SU-DHL-6 (cell line): ENCODE measurements at regions not wholly inside any gene's neighbourhood (a gene's known extent, or its start where the extent isn't known, plus 50 kb on each side); places are given as distances from the start of the nearest gene placed in this dataset.

Source experiments
- H2AFZ ChIP-seq: fragments of 200-600 bp; sonication (generic); 2 replicates; pipeline ENCODE4 v1.6.1; 2014; ENCODE audit warnings: low read depth, mild to moderate bottlenecking, moderate library complexity, mixed read lengths, antibody characterized with exemption, low read length; ENCODE audit not compliant: severe bottlenecking
- H3F3A ChIP-seq: fragments of 200-600 bp; shearing (Covaris generic); 2 replicates; pipeline ENCODE4 v1.6.0; 2016; ENCODE audit warnings: antibody characterized with exemption, mild to moderate bottlenecking; ENCODE audit not compliant: insufficient read depth
- H3K27ac ChIP-seq: fragments of 200-600 bp; sonication (generic); 2 replicates; pipeline ENCODE4 v1.5.1; 2016; ENCODE audit warnings: low read depth, mild to moderate bottlenecking, low read length, moderate library complexity, mixed read lengths
- H3K27me3 ChIP-seq: fragments of 200-600 bp; sonication (generic), shearing (Covaris generic); 2 replicates; pipeline ENCODE4 v1.6.0; 2014; ENCODE audit warnings: mild to moderate bottlenecking, low read length
- H3K36me3 ChIP-seq: fragments of 200-600 bp; sonication (generic); 2 replicates; pipeline ENCODE4 v1.6.1; 2014; ENCODE audit warnings: mild to moderate bottlenecking, low read length, mixed read lengths
- H3K4me2 ChIP-seq: fragments of 300-600, 200-600 bp; shearing (Covaris generic), sonication (generic); 2 replicates; pipeline ENCODE4 v1.6.0; 2014; ENCODE audit warnings: low read length, low read depth, mild to moderate bottlenecking; ENCODE audit not compliant: poor library complexity, severe bottlenecking
- H3K4me3 ChIP-seq: fragments of 200-600 bp; sonication (generic); 2 replicates; pipeline ENCODE4 v1.5.1; 2014; ENCODE audit warnings: antibody characterized with exemption, low read length, mild to moderate bottlenecking, mixed read lengths; ENCODE audit not compliant: insufficient read depth, poor library complexity, severe bottlenecking
- H3K79me2 ChIP-seq: fragments of 200-600 bp; sonication (generic); 2 replicates; pipeline ENCODE4 v1.6.1; 2014; ENCODE audit warnings: mild to moderate bottlenecking, low read length, moderate library complexity; ENCODE audit not compliant: insufficient read depth
- H3K9ac ChIP-seq: fragments of 200-600 bp; sonication (generic); 2 replicates; pipeline ENCODE4 v1.7.0; 2014; ENCODE audit warnings: mild to moderate bottlenecking, low read length
- H3K9me2 ChIP-seq: fragments of 200-600 bp; sonication (generic); replicated peaks from 2 replicates; pipeline ENCODE4 v1.6.1; 2014; ENCODE audit warnings: low read length; ENCODE audit not compliant: insufficient read depth
- H3K9me3 ChIP-seq: fragments of 200-600 bp; sonication (generic); 2 replicates; pipeline ENCODE4 v1.6.1; 2014; ENCODE audit warnings: low read length, mixed read lengths; ENCODE audit not compliant: insufficient read depth
- H4K20me1 ChIP-seq: fragments of 200-600 bp; sonication (generic); 2 replicates; pipeline ENCODE4 v1.6.1; 2014; ENCODE audit warnings: low read depth, mild to moderate bottlenecking, antibody characterized with exemption, low read length, moderate library complexity, mixed read lengths
- EZH2phosphoT487 ChIP-seq: fragments of 200-600 bp; sonication (generic), shearing (Covaris generic); conservative IDR thresholded peaks from 2 replicates; pipeline ENCODE4 v1.6.1; 2018; ENCODE audit warnings: mild to moderate bottlenecking, antibody characterized with exemption, low read length, moderate library complexity, mixed read lengths
- TF ChIP-seq, protein P1 (sequence below): fragments of 200-600 bp; sonication (generic); IDR thresholded peaks from one replicate; pipeline ENCODE4 v1.5.1; 2017; ENCODE audit warnings: antibody characterized with exemption, mild to moderate bottlenecking, low read length, moderate library complexity; ENCODE audit not compliant: insufficient read depth, poor library complexity, severe bottlenecking

DNA sequence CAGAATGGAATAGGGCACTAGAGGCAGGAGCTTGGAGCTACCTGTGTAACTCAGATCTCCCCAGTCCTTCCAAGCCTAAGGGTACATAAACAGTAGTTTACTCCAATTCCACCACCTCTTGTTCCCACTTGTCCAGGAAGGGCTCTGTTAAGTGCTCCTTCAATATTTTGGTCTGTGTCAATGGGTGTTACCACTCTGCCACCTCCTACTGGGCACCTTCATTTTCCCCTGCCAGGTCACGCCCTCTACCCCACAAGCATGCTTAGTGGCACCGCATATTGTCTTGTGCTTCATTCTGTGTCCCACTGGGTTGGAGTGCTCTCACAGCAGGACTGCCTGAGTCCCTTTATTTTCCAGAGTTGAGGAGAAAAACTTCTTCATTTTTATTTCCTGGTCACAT, 459.8 kb downstream of the ARHGEF28 start:
- H3K79me2 ChIP-seq: no peaks in the 10 kb centered on the region
- no peak overlapping the region for H2AFZ ChIP-seq
- H4K20me1 ChIP-seq: no peaks in the 10 kb centered on the region
- H3K27ac ChIP-seq: no peak overlapping the region
- no peaks in the 10 kb centered on the region for H3F3A ChIP-seq
- TF ChIP-seq, protein P1, sequence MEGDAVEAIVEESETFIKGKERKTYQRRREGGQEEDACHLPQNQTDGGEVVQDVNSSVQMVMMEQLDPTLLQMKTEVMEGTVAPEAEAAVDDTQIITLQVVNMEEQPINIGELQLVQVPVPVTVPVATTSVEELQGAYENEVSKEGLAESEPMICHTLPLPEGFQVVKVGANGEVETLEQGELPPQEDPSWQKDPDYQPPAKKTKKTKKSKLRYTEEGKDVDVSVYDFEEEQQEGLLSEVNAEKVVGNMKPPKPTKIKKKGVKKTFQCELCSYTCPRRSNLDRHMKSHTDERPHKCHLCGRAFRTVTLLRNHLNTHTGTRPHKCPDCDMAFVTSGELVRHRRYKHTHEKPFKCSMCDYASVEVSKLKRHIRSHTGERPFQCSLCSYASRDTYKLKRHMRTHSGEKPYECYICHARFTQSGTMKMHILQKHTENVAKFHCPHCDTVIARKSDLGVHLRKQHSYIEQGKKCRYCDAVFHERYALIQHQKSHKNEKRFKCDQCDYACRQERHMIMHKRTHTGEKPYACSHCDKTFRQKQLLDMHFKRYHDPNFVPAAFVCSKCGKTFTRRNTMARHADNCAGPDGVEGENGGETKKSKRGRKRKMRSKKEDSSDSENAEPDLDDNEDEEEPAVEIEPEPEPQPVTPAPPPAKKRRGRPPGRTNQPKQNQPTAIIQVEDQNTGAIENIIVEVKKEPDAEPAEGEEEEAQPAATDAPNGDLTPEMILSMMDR: no peak
- TF ChIP-seq EZH2phosphoT487: no peak
- H3K4me2 ChIP-seq: no peak overlapping the region
- H3K9ac ChIP-seq: no peak overlapping the region
- no peaks in the 10 kb centered on the region for H3K9me2 ChIP-seq
- H3K27me3 ChIP-seq: no peaks in the 10 kb centered on the region
- no peak overlapping the region for H3K4me3 ChIP-seq
- H3K9me3 ChIP-seq: no peaks in the 10 kb centered on the region
- H3K36me3 ChIP-seq: no peaks in the 10 kb centered on the region

DNA sequence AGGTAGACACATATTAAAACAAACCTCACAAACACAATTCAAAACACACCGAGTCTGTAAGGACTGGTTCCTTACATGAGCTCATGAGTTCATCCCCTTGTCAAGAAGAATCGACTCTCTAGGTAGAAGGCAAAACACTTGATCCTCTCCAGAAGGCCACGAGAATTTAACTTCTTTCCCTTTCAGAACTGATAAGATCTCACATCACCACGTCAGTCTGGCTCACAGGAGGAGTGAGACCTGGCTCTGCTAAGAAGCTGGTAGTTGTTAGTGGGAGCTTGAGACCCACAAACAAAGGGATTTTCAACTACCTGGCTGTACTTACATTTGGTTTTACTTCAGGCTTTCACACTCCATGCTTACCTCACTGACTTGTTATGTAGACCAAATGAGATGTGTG, 459.2 kb downstream of the ARHGEF28 start:
- no peaks in the 10 kb centered on the region for H3K9me3 ChIP-seq
- no peak overlapping the region for H2AFZ ChIP-seq
- no peak overlapping the region for H3K4me3 ChIP-seq
- no peaks in the 10 kb centered on the region for H3K79me2 ChIP-seq
- no peak for TF ChIP-seq EZH2phosphoT487
- TF ChIP-seq, protein P1: no peak
- no peak overlapping the region for H3K27ac ChIP-seq
- H3K36me3 ChIP-seq: no peaks in the 10 kb centered on the region
- H3K27me3 ChIP-seq: no peaks in the 10 kb centered on the region
- H3K9me2 ChIP-seq: no peaks in the 10 kb centered on the region
- H4K20me1 ChIP-seq: no peaks in the 10 kb centered on the region
- H3K4me2 ChIP-seq: no peak overlapping the region
- no peak overlapping the region for H3K9ac ChIP-seq
- H3F3A ChIP-seq: no peaks in the 10 kb centered on the region

DNA sequence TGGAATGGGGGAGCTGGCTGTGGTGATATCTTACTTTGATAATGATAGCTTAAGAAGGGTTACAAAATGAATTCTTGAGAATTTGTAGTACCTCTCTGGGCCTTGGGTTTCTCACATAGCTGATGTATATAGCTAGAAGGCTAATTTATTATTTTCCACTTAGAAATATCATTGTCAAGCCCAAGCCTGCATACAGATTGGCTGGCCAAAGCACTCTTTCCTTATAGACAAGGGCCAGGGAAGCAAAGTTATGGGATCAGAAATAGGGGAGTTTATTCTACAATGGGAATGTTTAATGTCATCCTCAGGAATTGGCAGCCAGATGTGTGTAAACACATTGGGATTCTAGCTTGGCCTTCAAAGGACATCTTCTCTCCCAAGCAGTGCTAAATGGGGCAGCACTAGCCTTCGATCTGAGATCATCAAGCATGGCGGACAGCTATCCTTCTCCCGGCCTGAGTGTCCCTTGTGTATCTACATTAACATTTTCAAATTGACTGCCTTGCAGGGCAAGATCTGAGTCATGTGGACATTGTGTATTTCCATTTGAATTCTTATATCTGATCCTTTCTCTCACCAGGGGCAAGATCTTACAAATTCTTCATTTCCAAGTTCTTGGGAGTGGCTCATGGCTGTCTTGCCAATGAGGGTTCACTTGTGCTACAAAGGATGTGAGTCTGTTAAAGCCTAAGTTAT, 457.2 kb downstream of the ARHGEF28 start:
- Histone ChIP-seq H3K9me2 (no peaks in the 10 kb centered on the region), H3K9me3 (no peaks in the 10 kb centered on the region), H3K4me3 (no peak overlapping the region), H3K9ac (no peak overlapping the region), H3K36me3 (no peaks in the 10 kb centered on the region), H3K79me2 (no peaks in the 10 kb centered on the region), H2AFZ (no peak overlapping the region), H3K4me2 (no peak overlapping the region), H3K27me3 (no peaks in the 10 kb centered on the region), H3K27ac (no peak overlapping the region), H4K20me1 (no peaks in the 10 kb centered on the region), H3F3A (no peaks in the 10 kb centered on the region)
- TF ChIP-seq, protein P1: no peak
- TF ChIP-seq EZH2phosphoT487: no peak
